Dedifferentiated amniotic fluid mesenchymal stem cell (primary cell): ENCODE measurements at regions not wholly inside any gene's neighbourhood (a gene's known extent, or its start where the extent isn't known, plus 50 kb on each side); places are given as distances from the start of the nearest gene placed in this dataset.

ENCODE experiments used
- DNase-seq: peaks from one replicate; pipeline ENCODE4 v3.0.0-alpha.2; 2016; ENCODE audit errors: extremely low spot score

GRCh38 chr5:10849278-10849677 is 88.2 kb upstream of the DAP start:
- no peak for DNase-seq

- DNase-seq: no peak
Measured at GRCh38 chr5:10844016-10844415, 83.0 kb upstream of the DAP start.

GRCh38 chr5:10842823-10843222 is 81.8 kb upstream of the DAP start:
- no peak for DNase-seq

- no peak for DNase-seq
Measured at GRCh38 chr5:10839916-10840599, 79.0 kb upstream of the DAP start.

GRCh38 chr5:10839118-10839517 is 78.1 kb upstream of the DAP start:
- DNase-seq: no peak

GRCh38 chr5:10838038-10838437 is 77.0 kb upstream of the DAP start:
- DNase-seq: no peak

- DNase-seq: no peak
Measured at GRCh38 chr5:10836986-10837385, 76.0 kb upstream of the DAP start.

GRCh38 chr5:10834695-10835094 is 73.7 kb upstream of the DAP start:
- DNase-seq: no peak

- no peak for DNase-seq
Measured at GRCh38 chr5:10832987-10833386, 72.0 kb upstream of the DAP start.

GRCh38 chr5:10832421-10832820 is 71.4 kb upstream of the DAP start:
- DNase-seq: no peak

GRCh38 chr5:10831419-10831818 is 70.4 kb upstream of the DAP start:
- peak; percentile 93 for DNase-seq

- peak; percentile 30 for DNase-seq
Measured at GRCh38 chr5:10828241-10828640, 67.2 kb upstream of the DAP start.

- DNase-seq: no peak
Measured at GRCh38 chr5:10827571-10827970, 66.5 kb upstream of the DAP start.

- DNase-seq: no peak
Measured at GRCh38 chr5:10826971-10827370, 65.9 kb upstream of the DAP start.

GRCh38 chr5:10825897-10826644 is 65.0 kb upstream of the DAP start:
- no peak for DNase-seq

- no peak for DNase-seq
Measured at GRCh38 chr5:10812218-10812617, 51.2 kb upstream of the DAP start.
